CD4-positive, alpha-beta T cell treated with Interleukin-6 at 100 ng/mL for 8 hours (primary cell): ENCODE measurements at regions not wholly inside any gene's neighbourhood (a gene's known extent, or its start where the extent isn't known, plus 50 kb on each side); places are given as distances from the start of the nearest gene placed in this dataset.

Experiments used
- DNase-seq: peaks from one replicate; pipeline ENCODE4 v3.0.0-alpha.2; 2020; ENCODE audit warnings: mixed read lengths, low spot score

DNA sequence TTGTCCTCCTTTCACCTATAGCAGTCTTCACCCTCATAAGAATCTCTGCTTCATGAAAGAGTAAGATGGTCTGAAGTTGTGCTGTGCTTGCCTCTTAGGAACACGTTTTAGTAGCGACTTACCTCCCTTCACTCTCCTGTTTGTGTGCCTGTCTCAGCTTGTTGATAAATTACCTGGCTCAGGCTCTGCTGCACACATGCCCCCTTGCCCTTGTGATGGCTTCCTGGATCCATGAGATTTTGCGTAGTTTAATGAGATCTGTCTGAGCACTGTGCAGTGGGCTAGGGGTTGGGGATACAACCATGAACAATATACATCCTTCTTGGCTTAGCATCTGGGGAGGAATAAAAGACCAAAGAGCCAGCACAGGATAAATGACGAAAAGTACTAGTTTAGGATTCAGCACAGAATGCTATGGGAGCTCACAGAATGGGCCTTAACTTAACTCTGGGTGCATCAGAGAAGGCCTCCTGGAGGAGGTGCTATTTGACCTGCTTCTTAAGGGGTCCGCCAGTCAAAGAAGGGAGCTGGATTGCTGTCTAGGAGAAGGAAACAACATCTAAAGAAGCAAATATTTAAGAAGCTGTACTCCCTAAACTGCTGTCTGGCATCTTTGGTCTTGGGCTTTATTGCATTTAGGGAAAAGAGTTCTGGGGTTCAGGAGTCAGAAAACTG, 175.7 kb upstream of the PLXNA2 start:
- DNase-seq, result no peak

DNA sequence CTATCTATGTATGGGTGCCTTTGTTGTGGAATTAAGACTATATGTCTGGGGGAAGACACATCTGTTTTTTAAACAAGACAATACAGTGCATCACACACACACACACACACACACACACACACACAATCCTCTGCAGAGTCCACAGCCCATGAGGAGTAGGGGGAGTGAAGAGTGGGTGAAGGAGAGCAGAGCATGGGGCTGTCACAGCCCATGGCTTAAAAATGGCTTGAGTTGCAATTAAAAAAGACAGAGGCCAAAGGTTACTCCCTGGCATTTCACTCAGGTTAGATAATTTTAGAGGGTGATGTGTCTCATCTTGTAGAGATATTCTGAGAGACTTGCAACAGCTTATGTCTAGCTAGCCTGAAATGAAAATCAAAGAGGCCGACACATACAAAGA, 176.5 kb upstream of the PLXNA2 start:
- no peak for DNase-seq

DNA sequence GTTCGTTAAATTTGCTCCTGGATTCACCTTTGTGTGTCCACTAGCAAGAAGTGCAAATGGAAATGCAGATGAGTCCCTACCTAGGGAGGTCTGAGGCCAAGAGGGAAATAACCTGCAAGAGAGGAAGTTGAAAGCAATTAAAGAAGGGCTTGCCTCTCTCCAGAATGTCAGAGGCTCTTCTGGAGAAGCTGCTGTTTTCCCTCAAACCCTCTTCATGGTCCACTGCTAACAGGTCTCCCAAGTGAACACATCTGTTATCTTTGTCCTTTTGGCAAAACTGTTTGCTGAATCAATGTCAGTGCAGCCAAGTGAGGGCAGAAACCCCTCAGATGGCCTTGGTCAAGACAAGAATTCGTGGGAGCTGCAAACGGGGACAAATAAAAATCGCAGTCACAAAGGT, 177.3 kb upstream of the PLXNA2 start:
- no peak for DNase-seq

DNA sequence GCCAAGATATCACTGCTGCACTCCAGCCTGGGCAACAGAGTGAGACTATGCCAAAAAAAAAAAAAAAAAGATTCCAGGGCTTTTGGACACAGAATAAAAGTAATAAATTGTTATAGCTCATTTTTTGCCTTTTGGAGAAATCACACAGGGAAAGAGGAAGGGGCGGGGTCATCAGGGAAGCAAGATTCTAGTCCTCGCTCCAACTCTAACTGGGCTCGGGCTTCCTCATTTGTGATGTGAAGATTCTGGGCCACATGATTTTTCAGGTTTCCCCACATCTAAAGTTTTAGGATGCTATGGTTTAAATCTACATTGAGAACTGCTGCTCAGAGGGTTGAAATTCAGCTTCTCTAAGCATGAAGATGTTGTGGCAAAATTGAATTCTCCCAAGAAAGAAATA, 179.3 kb upstream of the PLXNA2 start:
- DNase-seq, result no peak

DNA sequence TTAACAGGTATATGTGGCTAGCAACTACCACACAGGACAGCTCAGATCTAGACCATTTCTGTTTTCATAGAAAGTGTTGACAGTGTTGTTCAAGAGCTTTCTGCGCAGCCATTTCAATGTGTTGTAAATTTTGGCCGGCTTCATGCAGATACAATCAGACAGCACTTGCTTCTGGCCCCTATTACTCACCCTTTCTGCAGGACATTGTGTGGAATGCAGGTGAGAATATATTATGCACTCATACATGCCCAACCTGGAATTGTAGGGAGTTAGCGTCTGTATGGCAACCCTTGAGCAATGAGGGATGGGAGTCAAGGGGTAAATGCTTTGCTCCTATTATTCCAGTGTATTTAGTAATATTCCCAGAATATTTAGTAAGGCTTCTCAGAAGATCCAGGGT, 180.9 kb upstream of the PLXNA2 start:
- DNase-seq, result no peak

- DNase-seq, result no peak
These were observed 186.0 kb upstream of the PLXNA2 start for GRCh38 chr1:208430220-208430619.

GRCh38 chr1:208431721-208432120, 187.5 kb upstream of the PLXNA2 start:
- no peak for DNase-seq

GRCh38 chr1:208432346-208432745, 188.2 kb upstream of the PLXNA2 start:
- DNase-seq, result no peak

GRCh38 chr1:208433086-208433485, 188.9 kb upstream of the PLXNA2 start:
- DNase-seq, result no peak

DNA sequence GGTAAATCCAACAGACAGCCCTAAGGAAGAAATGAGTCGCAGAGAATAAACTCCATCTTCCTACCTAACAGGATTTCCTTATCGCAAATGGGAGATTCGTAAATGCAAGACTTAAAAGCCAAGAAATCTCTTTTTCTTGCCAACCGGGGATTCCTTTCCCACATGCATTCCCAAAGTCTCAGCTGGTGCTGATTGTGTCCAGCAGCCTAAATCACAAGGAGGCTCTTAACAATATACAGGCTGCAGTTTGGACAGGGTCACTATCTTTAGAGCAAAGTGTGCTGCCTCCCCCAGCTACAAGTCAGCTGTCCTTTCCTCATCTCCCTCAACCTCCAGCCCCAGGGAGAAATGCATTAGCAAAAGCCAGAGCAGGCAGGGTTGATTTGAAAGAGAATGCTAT, 189.8 kb upstream of the PLXNA2 start:
- no peak for DNase-seq

DNA sequence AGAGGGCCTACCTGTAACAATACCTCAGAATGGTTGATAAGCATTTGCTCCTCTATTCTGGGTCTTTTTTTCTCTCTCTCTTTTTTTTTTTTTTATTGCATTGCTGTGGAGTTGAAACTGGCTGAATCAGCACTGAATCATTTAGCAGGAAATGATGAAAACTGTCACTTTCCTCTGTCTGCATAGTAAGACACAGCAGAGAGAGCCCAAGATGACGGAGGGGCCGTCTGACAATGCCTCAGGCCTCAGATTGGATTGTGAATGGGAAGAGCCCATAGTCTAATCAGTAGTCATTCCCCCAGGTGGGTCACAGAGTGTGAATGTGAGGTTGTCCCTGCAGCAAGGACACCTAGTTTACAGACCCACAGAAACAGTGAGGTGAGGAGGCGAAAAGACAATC, 193.2 kb upstream of the PLXNA2 start:
- DNase-seq, result no peak

DNA sequence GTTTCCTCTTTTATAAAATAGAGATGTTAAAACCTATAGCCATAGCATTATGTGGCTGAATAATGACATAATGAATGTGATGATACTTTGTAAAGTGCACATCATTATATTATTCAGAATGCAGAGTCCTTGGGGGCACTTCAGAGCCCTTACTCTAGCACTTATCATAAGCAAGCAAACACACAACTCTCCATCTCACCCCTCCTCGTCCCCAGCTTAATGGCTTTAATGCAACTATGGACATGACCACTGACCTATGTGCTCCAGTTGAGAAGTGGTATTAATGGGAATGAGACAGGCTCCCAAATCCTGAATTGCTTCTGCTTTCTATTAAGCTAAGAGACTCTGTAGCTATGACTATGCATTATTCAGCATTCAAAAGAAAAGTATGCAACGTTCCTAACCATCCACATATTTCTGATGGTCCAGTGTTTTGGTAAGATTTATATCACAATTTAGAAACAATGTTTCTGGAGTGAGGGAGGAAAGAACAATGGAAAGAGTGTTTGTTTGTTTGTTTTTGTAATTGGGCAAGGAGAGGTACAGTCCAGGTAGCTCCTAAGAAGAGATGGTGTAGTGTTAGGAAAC, 194.0 kb upstream of the PLXNA2 start:
- no peak for DNase-seq

GRCh38 chr1:208445758-208446203, 201.6 kb upstream of the PLXNA2 start:
- DNase-seq, result no peak

- DNase-seq, result no peak
These were observed 202.1 kb upstream of the PLXNA2 start for GRCh38 chr1:208446271-208446691.

GRCh38 chr1:208448425-208448824, 204.2 kb upstream of the PLXNA2 start:
- DNase-seq, result no peak

- no peak for DNase-seq
These were observed 205.8 kb upstream of the PLXNA2 start for GRCh38 chr1:208449951-208450350.

- no peak for DNase-seq
These were observed 206.8 kb upstream of the PLXNA2 start for GRCh38 chr1:208450958-208451357.

- DNase-seq, result no peak
These were observed 211.6 kb upstream of the PLXNA2 start for GRCh38 chr1:208455821-208456220.

DNA sequence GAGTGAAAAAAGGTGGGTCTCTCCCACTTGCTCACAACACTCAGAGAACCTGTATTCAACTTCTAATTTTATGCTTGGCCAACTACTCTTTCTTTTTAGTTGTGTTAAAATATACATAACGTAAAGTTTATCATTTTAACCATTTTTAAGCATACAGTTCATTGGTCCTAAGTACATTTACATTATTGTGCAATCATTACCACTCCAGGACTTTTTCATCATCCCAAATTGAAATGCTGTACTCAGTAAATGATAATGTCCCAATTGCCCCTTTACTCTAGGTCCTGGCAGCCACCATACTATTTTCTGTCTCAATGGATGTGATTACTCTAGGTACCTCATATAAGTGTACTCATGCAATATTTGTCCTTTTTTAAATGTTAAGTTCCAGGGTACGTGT, 212.3 kb upstream of the PLXNA2 start:
- no peak for DNase-seq

DNA sequence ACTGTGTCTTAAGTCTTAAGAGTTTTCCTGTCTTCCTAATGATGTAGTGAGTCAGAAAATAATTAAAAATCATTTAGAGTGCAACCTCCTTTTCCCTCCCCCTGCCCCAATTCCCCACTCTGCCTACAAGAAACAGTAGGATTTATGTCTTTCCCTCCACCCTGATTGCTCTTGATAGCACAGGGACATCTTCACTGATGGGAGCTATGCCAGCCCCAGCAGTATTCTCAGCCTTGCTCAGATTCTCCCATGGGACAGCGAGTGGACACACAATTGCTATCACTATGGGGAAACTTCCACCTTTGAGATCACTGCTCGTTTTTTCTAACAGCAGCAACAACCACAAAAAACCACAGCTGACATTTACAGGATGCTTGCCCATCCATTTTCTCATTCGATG, 216.6 kb upstream of the PLXNA2 start:
- DNase-seq, result no peak

- no peak for DNase-seq
These were observed 217.5 kb upstream of the PLXNA2 start for GRCh38 chr1:208461680-208462079.

DNA sequence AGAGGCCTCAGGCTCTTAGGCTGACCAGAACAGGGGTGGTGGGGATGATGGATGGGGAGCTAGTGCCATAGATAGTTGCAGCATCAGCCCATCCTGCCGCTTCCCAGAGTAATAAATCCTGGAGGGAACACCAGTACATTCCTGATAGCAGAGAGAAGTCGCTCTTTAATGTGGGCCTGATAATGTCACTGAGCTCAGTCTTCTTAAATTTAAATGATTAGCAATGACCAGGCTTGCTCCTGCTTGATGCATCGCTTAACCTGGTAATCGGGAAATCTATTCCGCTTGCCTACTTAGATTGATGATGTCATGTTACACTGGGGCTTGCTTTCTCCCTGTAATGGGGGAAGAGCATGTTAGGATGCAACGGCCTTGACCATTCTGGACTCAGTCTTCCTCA, 218.6 kb upstream of the PLXNA2 start:
- no peak for DNase-seq

- DNase-seq, result no peak
These were observed 221.1 kb upstream of the PLXNA2 start for GRCh38 chr1:208465266-208465665.
